H1 (cell line): ENCODE measurements at regions not wholly inside any gene's neighbourhood (a gene's known extent, or its start where the extent isn't known, plus 50 kb on each side); places are given as distances from the start of the nearest gene placed in this dataset.

Source experiments
- E2F6 ChIP-seq: IDR thresholded peaks from 2 replicates; pipeline ENCODE4 v1.6.1; 2012; ENCODE audit warnings: inconsistent platforms
- KDM1A ChIP-seq: fragments of 200-600, 300-600 bp; sonication (generic); IDR thresholded peaks from 2 replicates; pipeline ENCODE4 v1.7.1; 2016; ENCODE audit warnings: mild to moderate bottlenecking, low read length, borderline replicate concordance
- MAFK ChIP-seq: IDR thresholded peaks from 2 replicates; pipeline ENCODE4 v1.6.1; 2012; ENCODE audit warnings: low read depth, mild to moderate bottlenecking, improper control_type of control experiment, low read length

GRCh38 chr12:3980504-3981272, 107.5 kb upstream of the PARP11 start (continued):
- TF ChIP-seq E2F6, result no peak
- no peak for TF ChIP-seq MAFK
- no peak for TF ChIP-seq KDM1A
